ENCODE measurements at regions not wholly inside any gene's neighbourhood (a gene's known extent, or its start where the extent isn't known, plus 50 kb on each side); places are given as distances from the start of the nearest gene placed in this dataset.
"Not testable (repeated sequence)": the region's sequence is repeated elsewhere in the genome, so short reads cannot be mapped to it uniquely, and the experiment has no call there.

GRCh38 chrX:116290359-116290758, 119.8 kb downstream of the AGTR2 start:
- no peak for DNase-seq

GRCh38 chrX:116292183-116292582, 121.6 kb downstream of the AGTR2 start:
- no peak for DNase-seq

- no peak for DNase-seq
Observed at GRCh38 chrX:116298956-116299355, 128.4 kb downstream of the AGTR2 start.

- no peak for DNase-seq
Observed at GRCh38 chrX:116306218-116306617, 130.2 kb upstream of the SLC6A14 start.

GRCh38 chrX:116317409-116317808, 119.0 kb upstream of the SLC6A14 start:
- DNase-seq, result no peak

GRCh38 chrX:116318672-116319071, 117.7 kb upstream of the SLC6A14 start:
- no peak for DNase-seq

- DNase-seq, result no peak
Observed at GRCh38 chrX:116321711-116322110, 114.7 kb upstream of the SLC6A14 start.

- not testable (repeated sequence) for DNase-seq
Observed at GRCh38 chrX:116332026-116332425, 104.4 kb upstream of the SLC6A14 start.

GRCh38 chrX:116334797-116335196, 101.6 kb upstream of the SLC6A14 start:
- not testable (repeated sequence) for DNase-seq

GRCh38 chrX:116339407-116339806, 97.0 kb upstream of the SLC6A14 start:
- DNase-seq, result no peak

GRCh38 chrX:116342903-116343302, 93.5 kb upstream of the SLC6A14 start:
- DNase-seq, result no peak

GRCh38 chrX:116345958-116346357, 90.4 kb upstream of the SLC6A14 start:
- DNase-seq, result no peak

GRCh38 chrX:116357329-116357728, 79.1 kb upstream of the SLC6A14 start:
- DNase-seq, result no peak

- no peak for DNase-seq
Observed at GRCh38 chrX:116378961-116379360, 57.4 kb upstream of the SLC6A14 start.

GRCh38 chrX:116379854-116380253, 56.6 kb upstream of the SLC6A14 start:
- no peak for DNase-seq

- DNase-seq, result no peak
Observed at GRCh38 chrX:116384406-116384954, 51.9 kb upstream of the SLC6A14 start.

All from NCI-H226 (cell line).